ENCODE measurements at regions not wholly inside any gene's neighbourhood (a gene's known extent, or its start where the extent isn't known, plus 50 kb on each side); places are given as distances from the start of the nearest gene placed in this dataset.

GRCh38 chr6:48839206-48839605 lies 623.8 kb downstream of the MMUT start:
- TF ChIP-seq ZFX (IDR thresholded peaks at IDR 0.05): no peak
- TF ChIP-seq, protein P1, sequence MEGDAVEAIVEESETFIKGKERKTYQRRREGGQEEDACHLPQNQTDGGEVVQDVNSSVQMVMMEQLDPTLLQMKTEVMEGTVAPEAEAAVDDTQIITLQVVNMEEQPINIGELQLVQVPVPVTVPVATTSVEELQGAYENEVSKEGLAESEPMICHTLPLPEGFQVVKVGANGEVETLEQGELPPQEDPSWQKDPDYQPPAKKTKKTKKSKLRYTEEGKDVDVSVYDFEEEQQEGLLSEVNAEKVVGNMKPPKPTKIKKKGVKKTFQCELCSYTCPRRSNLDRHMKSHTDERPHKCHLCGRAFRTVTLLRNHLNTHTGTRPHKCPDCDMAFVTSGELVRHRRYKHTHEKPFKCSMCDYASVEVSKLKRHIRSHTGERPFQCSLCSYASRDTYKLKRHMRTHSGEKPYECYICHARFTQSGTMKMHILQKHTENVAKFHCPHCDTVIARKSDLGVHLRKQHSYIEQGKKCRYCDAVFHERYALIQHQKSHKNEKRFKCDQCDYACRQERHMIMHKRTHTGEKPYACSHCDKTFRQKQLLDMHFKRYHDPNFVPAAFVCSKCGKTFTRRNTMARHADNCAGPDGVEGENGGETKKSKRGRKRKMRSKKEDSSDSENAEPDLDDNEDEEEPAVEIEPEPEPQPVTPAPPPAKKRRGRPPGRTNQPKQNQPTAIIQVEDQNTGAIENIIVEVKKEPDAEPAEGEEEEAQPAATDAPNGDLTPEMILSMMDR (conservative IDR thresholded peaks at IDR 0.05): no peak
- H3K27ac ChIP-seq: no peak overlapping the region

DNA sequence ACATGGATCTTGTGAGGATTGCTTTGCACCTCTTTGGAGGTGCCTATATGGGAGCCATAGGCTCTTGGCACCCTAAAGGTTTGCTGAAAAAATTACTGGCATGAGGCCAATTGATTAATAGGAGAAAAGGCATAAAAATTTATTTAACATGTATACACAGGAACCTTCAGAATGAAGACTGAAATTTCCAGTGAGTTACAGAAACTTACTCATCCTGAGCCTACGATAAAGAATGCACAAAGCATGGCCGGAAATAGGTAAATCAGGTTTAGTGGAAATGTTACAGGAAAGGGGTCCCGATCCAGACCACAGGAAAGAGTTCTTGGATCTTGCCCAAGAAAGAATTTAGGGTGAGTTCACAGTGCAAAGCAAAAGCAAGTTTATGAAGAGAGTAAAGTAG lies 625.3 kb downstream of the MMUT start:
- no peak overlapping the region for H3K27ac ChIP-seq
- TF ChIP-seq ZFX (IDR thresholded peaks at IDR 0.05): no peak
- TF ChIP-seq, protein P1 (conservative IDR thresholded peaks at IDR 0.05): no peak

DNA sequence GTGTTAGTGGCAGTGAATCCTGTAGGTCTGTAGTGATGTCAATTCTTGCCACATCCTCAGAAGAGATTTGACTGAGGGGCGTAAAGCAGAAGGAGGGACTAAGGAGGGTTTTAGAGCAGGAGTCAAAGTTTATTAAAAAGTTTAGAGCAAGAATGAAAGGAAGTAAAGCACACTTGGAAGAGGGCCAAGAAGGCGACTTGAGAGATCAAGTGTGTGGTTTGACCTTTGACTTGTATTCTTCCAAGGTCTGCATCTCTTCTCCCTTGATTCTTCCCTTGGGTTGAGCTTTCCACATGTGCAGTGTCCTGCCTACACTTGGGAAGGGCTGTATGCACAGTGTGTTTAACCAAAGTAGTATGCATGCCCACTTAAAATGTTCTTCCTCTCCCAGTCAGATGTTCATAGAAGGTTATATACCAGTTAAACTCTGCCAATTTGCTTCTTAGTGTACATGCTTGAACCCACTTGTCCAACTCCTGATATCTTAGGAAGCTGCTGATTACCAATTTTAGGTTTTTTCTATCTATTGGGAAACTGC lies 627.6 kb downstream of the MMUT start:
- H3K27ac ChIP-seq: no peak overlapping the region

DNA sequence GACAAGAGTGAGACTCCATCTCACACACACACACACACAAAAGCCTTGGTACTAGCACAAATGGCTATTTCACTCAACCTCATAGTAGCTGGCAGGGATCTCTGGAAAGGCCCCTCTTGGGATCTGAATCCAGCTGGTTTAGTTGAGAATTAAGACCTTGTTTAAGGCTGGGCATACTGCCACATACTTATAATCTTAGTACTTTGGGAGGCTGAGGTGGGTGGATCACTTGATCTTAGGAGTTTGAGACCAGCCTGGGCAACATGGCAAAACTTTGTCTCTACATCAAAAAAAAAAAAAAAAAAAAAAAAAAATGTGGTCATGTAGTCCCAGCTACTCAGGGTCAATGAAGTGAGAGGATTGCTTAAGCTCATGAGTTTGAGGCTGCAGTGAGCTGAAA lies 628.3 kb downstream of the MMUT start:
- H3K27ac ChIP-seq: no peak overlapping the region
- no peak for TF ChIP-seq ZFX (IDR thresholded peaks at IDR 0.05)
- TF ChIP-seq, protein P1 (conservative IDR thresholded peaks at IDR 0.05): no peak

More for the DNA sequence above, 627.6 kb downstream of the MMUT start:
- TF ChIP-seq, protein P1 (conservative IDR thresholded peaks at IDR 0.05): no peak
- no peak for TF ChIP-seq ZFX (IDR thresholded peaks at IDR 0.05)

GRCh38 chr6:48833916-48834315 lies 629.1 kb downstream of the MMUT start:
- H3K27ac ChIP-seq: no peak overlapping the region
- TF ChIP-seq ZFX (IDR thresholded peaks at IDR 0.05): no peak
- TF ChIP-seq, protein P1 (conservative IDR thresholded peaks at IDR 0.05): no peak

DNA sequence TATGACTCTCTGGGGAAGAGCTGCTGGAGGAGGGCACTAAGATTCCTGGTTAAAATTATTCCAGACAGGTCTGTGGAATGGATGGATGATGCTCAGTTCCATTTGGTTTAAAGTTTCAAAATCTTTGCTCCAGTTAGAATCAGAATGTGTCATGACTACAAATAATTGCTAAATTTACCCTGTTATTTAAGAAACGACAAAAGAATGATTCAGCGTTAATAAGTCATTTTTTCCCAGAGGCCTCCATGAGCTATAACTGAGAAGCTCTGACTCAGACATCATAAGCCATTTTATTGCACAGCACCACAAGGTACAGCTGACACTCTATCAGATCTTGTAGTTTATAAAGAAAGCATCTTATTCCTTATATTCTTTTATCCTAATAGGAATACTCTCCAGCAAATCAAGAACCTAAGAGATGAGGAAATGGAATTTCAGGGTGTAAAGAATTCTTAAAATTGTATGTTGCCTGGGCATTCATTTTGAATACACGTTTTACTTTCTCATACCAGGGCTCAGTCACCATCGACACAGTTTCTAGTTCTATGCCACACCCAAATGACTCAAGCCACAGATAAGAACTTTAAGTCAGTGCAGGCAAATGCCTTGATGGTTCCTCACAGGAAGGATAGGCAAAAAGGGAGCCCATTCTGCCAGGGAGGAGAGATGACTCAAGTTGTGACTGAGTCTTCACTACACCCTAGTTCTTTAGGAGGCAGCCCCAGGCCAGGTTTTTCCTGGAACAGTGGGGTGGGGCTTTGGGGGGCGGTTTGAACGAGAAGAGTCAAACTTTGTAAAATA lies 636.0 kb downstream of the MMUT start:
- no peak for TF ChIP-seq ZFX (IDR thresholded peaks at IDR 0.05)
- TF ChIP-seq, protein P1 (conservative IDR thresholded peaks at IDR 0.05): no peak
- no peak overlapping the region for H3K27ac ChIP-seq

GRCh38 chr6:48826152-48826515 lies 636.9 kb downstream of the MMUT start:
- no peak overlapping the region for H3K27ac ChIP-seq
- TF ChIP-seq, protein P1 (conservative IDR thresholded peaks at IDR 0.05): no peak
- no peak for TF ChIP-seq ZFX (IDR thresholded peaks at IDR 0.05)

All from C4-2B (cell line).